ENCODE measurements at regions not wholly inside any gene's neighbourhood (a gene's known extent, or its start where the extent isn't known, plus 50 kb on each side); places are given as distances from the start of the nearest gene placed in this dataset.

- no peak for DNase-seq
These were observed 604.8 kb upstream of the IGFBP3 start for GRCh38 chr7:46525876-46526275.

- DNase-seq = no peak
These were observed 603.3 kb upstream of the IGFBP3 start for GRCh38 chr7:46524350-46524749.

GRCh38 chr7:46522354-46522906 lies 601.4 kb upstream of the IGFBP3 start:
- no peak for DNase-seq

- DNase-seq = no peak
These were observed 597.6 kb upstream of the IGFBP3 start for GRCh38 chr7:46518713-46519112.

DNA sequence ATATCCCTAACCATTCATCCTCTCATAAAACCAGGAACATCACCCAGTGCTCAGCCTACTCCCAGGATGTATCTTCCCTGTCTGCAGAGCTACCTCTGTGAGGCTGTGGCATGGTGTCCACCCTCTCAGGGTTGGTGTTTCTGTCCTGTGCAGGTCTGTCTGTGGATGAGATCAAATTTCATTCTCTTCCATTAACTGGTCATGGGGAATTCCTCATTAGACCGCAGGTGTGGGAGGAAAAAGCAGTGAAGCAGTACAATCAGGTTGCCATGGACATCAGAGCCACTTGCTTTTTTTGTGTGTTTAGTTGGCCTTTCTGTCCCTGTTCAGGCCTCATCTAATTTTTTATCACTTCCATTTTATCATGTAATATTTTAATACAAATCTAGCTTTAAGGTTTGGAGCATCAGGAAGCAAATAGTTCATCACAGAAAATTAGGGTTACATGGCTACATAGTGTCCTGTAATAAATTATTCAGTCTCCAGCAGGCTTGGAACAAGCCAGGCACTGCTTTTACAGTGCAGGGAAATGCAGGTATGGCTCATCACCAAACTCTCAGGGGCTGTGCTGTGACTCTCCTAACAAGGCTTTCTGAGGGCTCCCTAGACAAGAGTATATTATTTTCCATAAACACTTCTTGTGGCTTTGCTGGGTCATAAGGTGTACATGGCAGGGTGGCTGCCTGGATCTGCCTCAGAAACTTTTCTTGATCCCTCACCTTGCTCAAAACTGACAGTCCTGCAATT lies 594.9 kb upstream of the IGFBP3 start:
- no peak for DNase-seq

GRCh38 chr7:46513447-46513848 lies 592.4 kb upstream of the IGFBP3 start:
- DNase-seq = no peak

- no peak for DNase-seq
These were observed 591.9 kb upstream of the IGFBP3 start for GRCh38 chr7:46512891-46513413.

DNA sequence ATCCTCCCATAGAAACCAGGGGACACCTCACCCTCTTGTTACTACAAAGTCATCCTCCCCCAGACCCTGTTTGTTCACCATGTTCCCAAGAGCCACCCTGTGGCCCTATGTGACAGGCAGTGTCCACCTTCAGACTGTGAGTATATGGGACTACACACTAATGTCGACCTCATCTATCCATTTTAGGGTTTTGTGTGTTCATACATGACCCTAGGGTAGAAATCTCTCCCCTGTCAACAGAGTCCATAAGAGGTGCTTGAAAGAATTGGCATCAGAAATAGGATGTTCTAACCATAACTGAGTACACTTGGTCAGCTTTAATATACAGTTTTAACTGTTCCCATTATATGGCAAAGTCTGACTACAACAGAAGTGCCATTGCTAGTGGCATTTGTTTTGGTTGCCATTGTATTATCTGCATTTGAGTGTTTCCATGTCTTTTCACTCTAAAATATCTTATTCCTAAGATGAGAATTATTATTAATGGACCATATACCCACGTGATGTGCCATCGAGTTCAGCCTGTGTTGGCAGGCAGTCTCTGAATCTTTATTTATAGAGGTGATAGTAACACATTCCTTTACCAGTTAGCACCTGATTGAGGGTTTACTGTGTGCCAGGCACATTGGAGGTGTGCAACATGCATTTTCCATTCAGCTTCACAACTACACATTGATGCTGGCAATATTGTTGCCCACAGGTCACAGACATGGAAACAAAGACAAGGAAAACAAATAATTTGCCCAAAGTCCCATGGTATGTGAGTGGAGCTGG lies 590.6 kb upstream of the IGFBP3 start:
- DNase-seq = no peak

GRCh38 chr7:46508583-46508982 lies 587.5 kb upstream of the IGFBP3 start:
- no peak for DNase-seq

- DNase-seq = no peak
These were observed 586.5 kb upstream of the IGFBP3 start for GRCh38 chr7:46507560-46507959.

DNA sequence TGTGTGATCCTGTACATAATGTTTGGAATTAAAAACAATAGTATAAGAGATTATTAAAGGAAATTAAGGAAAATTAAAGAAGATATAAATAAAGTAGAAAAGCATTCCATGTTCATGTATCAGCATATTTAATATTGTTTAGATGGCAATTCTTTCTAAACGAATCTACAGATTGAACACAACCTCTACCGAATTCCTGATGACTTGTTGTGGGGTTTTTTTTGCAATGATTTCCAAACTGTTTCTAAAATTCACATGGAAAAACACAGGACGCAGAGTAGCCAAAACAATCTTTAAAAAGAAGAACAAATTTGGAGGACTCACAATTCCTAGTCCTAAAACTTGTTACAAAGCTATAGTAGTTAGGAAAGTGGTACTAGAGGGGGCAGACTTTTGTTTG lies 573.4 kb upstream of the IGFBP3 start:
- no peak for DNase-seq

- DNase-seq = no peak
These were observed 573.0 kb upstream of the IGFBP3 start for GRCh38 chr7:46494028-46494427.

DNA sequence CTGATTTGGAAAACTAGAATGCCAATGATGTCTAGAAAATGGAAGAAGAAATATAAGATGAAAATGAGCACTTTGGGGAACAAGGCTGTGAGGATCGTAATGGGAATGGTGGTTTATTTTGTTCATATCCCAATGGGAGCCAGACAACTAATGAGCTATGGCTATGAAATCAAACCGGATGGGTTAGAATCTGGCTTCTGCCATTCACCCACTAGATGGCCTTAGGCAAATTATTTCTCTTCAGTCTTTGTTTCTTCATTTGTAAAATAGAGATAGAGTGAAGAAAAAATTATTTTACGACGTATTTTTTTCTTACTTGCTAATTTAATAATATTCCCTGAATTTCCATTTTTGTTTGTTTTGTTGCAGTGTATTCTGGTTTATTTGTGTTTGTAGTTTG lies 572.1 kb upstream of the IGFBP3 start:
- DNase-seq = no peak

DNA sequence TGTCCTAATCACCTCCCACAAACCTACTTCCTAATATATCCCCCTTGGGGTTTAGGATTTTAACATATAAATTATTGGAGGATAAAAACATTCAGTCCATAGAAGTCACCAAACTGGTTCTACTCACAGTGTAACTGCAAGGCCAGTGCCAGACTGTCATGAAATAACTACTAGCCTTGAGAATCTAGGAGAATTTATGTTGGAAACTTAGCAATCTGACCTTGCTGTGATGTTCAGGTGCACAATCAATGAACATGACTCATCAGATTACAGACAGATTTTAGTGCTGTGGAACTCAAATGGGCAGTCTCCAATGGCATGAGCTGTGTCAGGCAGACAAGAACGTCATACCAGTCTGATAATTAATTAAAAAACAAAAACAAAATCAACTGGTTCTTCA lies 571.4 kb upstream of the IGFBP3 start:
- no peak for DNase-seq

- no peak for DNase-seq
These were observed 569.3 kb upstream of the IGFBP3 start for GRCh38 chr7:46490406-46490805.

GRCh38 chr7:46489106-46489505 lies 568.0 kb upstream of the IGFBP3 start:
- no peak for DNase-seq

DNA sequence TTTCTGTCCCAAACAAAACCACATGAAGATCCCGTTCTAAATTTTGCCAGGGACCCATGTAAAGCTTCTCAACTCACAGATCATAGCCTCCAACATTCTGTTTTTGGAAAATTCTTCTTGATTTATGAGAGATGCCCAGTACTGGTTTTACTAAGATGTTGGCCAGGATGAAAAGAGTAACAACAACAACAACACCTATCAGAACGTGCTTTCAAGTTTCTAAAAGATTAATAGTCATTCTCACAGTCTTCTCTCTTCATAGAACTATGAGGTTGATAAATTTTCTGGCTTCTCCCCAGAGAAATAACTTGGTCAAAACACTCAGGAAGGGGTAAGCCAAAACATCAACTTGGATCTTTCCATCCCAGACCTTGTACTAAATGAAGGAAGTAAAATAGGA lies 567.5 kb upstream of the IGFBP3 start:
- DNase-seq = no peak

- DNase-seq = no peak
These were observed 565.5 kb upstream of the IGFBP3 start for GRCh38 chr7:46486256-46487206.

DNA sequence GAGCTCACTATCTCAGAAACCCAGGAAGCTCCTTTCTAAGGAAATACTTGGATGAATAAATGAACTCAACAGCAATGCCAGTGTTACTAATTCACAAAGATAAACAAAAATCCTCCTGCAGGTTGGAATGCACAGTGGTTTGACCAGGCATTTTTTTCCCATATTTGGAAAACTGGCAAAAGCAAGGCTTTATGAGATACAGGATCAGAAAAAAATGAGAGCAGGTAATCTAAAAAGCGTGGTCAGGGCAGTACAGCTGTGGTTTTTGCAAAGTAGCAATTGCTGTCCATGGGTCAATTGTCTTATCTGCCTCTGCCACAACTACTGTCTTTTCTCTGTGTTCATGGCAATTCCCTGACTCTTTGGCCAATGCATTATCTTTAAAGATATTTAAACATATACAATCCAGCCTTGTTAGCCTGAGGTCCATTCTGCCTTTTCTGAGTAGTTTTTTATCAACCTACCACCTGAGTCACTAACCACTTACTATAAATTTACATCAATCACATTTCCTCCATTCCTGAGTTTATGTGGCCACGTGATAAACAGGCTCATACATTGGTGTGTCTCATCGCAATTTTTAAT lies 564.5 kb upstream of the IGFBP3 start:
- no peak for DNase-seq

DNA sequence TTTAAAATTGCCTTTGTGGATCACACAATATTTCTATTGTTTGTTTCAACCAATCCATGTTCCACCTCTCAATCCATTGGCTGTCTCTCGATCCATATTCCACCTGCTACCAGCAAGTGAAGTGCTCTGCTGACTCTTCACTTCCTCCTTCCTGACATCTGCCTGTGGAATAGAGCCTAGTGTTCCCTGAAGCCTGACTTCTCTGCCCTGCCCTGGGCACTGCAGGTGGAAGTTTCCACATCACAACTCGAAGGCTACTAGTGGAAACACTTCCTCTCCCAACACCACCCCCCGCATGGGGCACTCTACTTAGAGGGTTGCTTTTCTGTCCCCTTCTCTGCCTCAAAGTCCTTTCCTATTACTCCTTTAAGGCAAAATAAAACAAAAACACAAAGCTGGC lies 563.8 kb upstream of the IGFBP3 start:
- no peak for DNase-seq

DNA sequence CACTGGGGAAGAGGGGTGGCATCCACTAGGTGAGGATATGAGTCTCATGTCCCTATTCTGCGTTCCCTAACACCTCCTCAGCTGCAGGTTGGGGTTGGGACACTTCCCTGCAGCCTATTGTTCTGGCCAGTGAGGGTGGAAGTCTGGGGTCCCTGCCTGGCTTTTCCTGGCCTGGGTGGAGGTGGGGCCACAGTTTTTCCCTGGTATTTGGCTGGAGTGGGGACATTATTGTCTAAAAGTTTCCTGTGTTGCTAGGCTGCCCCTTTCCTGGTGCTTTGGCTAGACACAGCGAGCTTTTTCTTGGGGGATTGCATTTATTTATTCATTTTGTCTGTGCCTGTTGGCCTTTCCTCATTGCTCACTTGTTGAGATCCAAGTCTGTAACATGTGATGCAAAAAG lies 559.5 kb upstream of the IGFBP3 start:
- DNase-seq = no peak

- no peak for DNase-seq
These were observed 558.6 kb upstream of the IGFBP3 start for GRCh38 chr7:46479680-46480079.
